ENCODE measurements at regions not wholly inside any gene's neighbourhood (a gene's known extent, or its start where the extent isn't known, plus 50 kb on each side); places are given as distances from the start of the nearest gene placed in this dataset.

DNA sequence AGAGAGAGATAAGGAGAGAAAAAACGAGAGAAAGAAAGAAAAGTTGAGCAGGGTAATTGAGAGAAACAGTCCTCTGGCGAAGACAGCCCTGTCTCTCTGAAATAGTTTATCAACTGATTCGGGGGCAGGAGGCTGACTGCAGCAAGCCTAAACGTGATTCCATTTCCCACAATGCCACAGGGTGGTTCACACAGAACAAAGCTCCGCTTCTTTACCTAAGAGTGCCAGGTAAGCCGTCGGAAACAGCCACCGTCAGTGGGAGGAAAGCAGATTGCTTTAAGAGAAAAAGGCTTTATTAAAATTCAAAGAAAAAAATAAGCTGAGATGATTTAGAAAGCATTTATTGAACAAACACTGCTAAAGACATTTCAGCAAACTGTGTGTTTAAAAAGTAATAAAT, 271.4 kb upstream of the POU3F3 start:
- Histone ChIP-seq H3K27ac (no peak overlapping the region), H3K4me1 (ENCODE audit: control insufficient read depth in 1 of 2, insufficient read depth in 1 of 2, low read depth in 1 of 2, low read length in 1 of 2) (no peaks in the 10 kb centered on the region), H3K36me3 (no peaks in the 10 kb centered on the region), H3K27me3 (no peaks in the 10 kb centered on the region), H3K9me3 (no peaks in the 10 kb centered on the region), H3K4me3 (ENCODE audit: low read depth in 1 of 2, low read length in 1 of 2) (no peak overlapping the region)
- no peak for TF ChIP-seq CTCF (IDR thresholded peaks at IDR 0.05)

DNA sequence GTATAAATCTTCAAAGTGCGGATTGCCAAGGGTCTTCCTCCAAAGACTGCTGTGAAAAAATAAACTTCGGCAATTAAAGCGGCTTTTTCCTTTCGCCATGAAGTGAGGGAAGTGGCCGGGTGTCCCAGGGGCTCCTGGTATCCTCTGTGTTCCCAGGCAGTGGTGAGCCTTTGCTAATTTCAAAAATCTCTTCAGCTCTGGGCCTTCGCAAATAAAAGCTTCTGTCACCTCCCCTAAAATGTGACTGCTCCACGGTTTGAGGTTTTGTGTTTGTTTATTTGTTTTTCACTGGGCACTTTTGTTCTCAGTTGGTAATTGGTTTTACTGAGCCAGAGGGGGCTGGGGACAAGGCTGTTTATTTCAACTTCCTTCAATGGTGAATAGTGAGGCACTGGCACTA, 270.1 kb upstream of the POU3F3 start:
- no peaks in the 10 kb centered on the region for H3K27me3 ChIP-seq
- TF ChIP-seq CTCF (IDR thresholded peaks at IDR 0.05), result no peak
- H3K4me3 ChIP-seq (ENCODE audit: low read depth in 1 of 2, low read length in 1 of 2), result no peak overlapping the region
- no peaks in the 10 kb centered on the region for H3K9me3 ChIP-seq
- H3K36me3 ChIP-seq, result no peaks in the 10 kb centered on the region
- H3K27ac ChIP-seq, result no peak overlapping the region
- H3K4me1 ChIP-seq (ENCODE audit: control insufficient read depth in 1 of 2, insufficient read depth in 1 of 2, low read depth in 1 of 2, low read length in 1 of 2), result no peaks in the 10 kb centered on the region

GRCh38 chr2:104584393-104584792, 269.5 kb upstream of the POU3F3 start:
- Histone ChIP-seq H3K4me1 (ENCODE audit: control insufficient read depth in 1 of 2, insufficient read depth in 1 of 2, low read depth in 1 of 2, low read length in 1 of 2) (no peaks in the 10 kb centered on the region), H3K27me3 (no peaks in the 10 kb centered on the region), H3K27ac (no peak overlapping the region), H3K9me3 (no peaks in the 10 kb centered on the region), H3K36me3 (no peaks in the 10 kb centered on the region), H3K4me3 (ENCODE audit: low read depth in 1 of 2, low read length in 1 of 2) (no peak overlapping the region)
- TF ChIP-seq CTCF (IDR thresholded peaks at IDR 0.05), result no peak

DNA sequence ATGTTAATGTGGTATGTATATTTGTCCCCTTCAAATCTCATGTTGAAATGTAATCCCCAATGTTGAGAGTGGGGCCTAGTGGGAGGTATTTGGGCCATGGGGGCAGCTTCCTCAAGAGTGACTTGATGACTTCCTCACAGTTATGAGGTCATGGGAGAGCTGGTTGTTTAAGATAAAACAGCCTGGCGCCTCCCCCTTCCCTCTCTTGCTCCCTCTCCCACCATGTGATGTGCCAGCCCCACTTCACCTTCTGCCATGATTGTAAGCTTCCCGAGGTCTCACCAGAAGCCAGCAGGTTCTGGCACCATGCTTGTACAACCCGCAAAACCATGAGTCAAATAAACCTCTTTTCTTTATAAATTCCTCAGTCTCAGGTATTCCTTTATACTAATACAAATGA, 258.3 kb upstream of the POU3F3 start:
- no peak overlapping the region for H3K4me3 ChIP-seq (ENCODE audit: low read depth in 1 of 2, low read length in 1 of 2)
- H3K36me3 ChIP-seq, result no peaks in the 10 kb centered on the region
- H3K27ac ChIP-seq, result no peak overlapping the region
- TF ChIP-seq CTCF (IDR thresholded peaks at IDR 0.05), result no peak
- no peaks in the 10 kb centered on the region for H3K27me3 ChIP-seq
- H3K9me3 ChIP-seq, result no peaks in the 10 kb centered on the region
- H3K4me1 ChIP-seq (ENCODE audit: control insufficient read depth in 1 of 2, insufficient read depth in 1 of 2, low read depth in 1 of 2, low read length in 1 of 2), result no peaks in the 10 kb centered on the region

DNA sequence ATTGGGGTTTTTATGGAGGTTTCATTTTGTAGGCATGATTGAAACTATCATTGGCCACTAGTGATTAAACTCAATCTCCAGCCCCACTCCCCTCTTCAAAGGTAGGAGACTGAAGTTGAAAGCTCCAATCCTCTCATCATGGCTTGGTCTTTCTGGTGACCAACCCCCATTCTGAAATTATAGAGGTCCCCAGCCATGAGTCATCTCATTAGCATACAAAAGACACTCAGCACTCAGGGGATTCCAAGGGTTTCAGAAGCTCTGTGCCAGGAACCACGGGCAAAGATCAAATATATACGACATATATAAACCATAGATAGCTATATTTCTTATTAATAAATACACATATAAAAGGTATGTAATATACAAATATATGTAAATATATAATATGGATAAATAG, 256.0 kb upstream of the POU3F3 start:
- H3K36me3 ChIP-seq, result no peaks in the 10 kb centered on the region
- no peak for TF ChIP-seq CTCF (IDR thresholded peaks at IDR 0.05)
- no peaks in the 10 kb centered on the region for H3K9me3 ChIP-seq
- H3K4me3 ChIP-seq (ENCODE audit: low read depth in 1 of 2, low read length in 1 of 2), result no peak overlapping the region
- no peaks in the 10 kb centered on the region for H3K27me3 ChIP-seq
- no peak overlapping the region for H3K27ac ChIP-seq
- no peaks in the 10 kb centered on the region for H3K4me1 ChIP-seq (ENCODE audit: control insufficient read depth in 1 of 2, insufficient read depth in 1 of 2, low read depth in 1 of 2, low read length in 1 of 2)

- Histone ChIP-seq H3K4me1 (ENCODE audit: control insufficient read depth in 1 of 2, insufficient read depth in 1 of 2, low read depth in 1 of 2, low read length in 1 of 2) (no peaks in the 10 kb centered on the region), H3K27me3 (no peaks in the 10 kb centered on the region), H3K36me3 (no peaks in the 10 kb centered on the region), H3K9me3 (no peaks in the 10 kb centered on the region), H3K4me3 (ENCODE audit: low read depth in 1 of 2, low read length in 1 of 2) (no peak overlapping the region), H3K27ac (no peak overlapping the region)
- TF ChIP-seq CTCF (IDR thresholded peaks at IDR 0.05), result no peak
Measured at GRCh38 chr2:104598636-104599035, 255.3 kb upstream of the POU3F3 start.

All from neutrophil (primary cell).